Activated T-helper 1 cell treated with anti-CD3 and anti-CD28 coated beads, Interleukin-12 subunit alpha, Interleukin-12 subunit beta, Interleukin-2, Interleukin-4 antibody, amounts not matched to agents 30 ng/mL and 10 ng/mL and 1 ng/mL, durations not matched to agents 14 hours and 24 hours and 36 hours (primary cell): ENCODE measurements at regions not wholly inside any gene's neighbourhood (a gene's known extent, or its start where the extent isn't known, plus 50 kb on each side); places are given as distances from the start of the nearest gene placed in this dataset.

Experiments used
- DNase-seq: peaks from one replicate; pipeline ENCODE4 v3.0.0; 2021; ENCODE audit warnings: low spot score
- H3K27ac Mint-ChIP-seq: one replicate; pipeline ENCODE4 v1.8.0; 2021; ENCODE audit warnings: mild to moderate bottlenecking, mixed read lengths
- H3K27me3 Mint-ChIP-seq: one replicate; pipeline ENCODE4 v1.8.0; 2022; ENCODE audit warnings: mild to moderate bottlenecking, moderate library complexity, mixed read lengths; ENCODE audit not compliant: insufficient read depth
- H3K36me3 Mint-ChIP-seq: one replicate; pipeline ENCODE4 v1.8.0; 2021; ENCODE audit warnings: low read depth, mixed read lengths
- H3K4me1 Mint-ChIP-seq: one replicate; pipeline ENCODE4 v1.8.0; 2021; ENCODE audit warnings: low read depth, mixed read lengths
- H3K4me3 Mint-ChIP-seq: one replicate; pipeline ENCODE4 v1.8.0; 2021; ENCODE audit warnings: mild to moderate bottlenecking, moderate library complexity, mixed read lengths
- H3K9me3 Mint-ChIP-seq: one replicate; pipeline ENCODE4 v1.8.0; 2021; ENCODE audit warnings: mixed read lengths
- intact Hi-C: fragments of 100-400 bp; cut with micrococcal nuclease; formaldehyde crosslinking; loops from one replicate; pipeline ENCODE4 v1.15.1; 2024

DNA sequence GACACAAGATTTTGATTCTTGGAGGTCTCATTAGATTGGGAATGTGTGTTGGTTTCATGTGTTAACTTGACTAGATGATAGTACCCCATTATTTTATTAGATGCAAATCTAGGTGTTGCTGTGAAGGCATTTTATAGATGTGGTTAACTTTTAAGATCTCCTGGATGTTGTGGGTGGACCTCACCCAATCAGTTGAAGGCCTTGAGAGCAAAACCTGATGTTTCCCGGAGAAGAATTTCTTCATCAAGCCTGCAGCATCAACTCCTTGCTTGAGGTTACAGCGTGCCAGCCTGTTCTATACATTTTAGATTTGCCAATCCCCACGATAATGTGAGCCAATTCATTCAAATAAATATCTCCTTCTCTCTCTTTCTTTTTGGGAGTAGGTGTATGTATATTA is 66.8 kb upstream of the EXOC2 start:
- Mint-ChIP-seq H3K27ac (no peak overlapping the region), H3K27me3 (peaks cover 4% of the 10 kb centered on the region), H3K4me3 (no peak overlapping the region), H3K9me3 (no peaks in the 10 kb centered on the region), H3K4me1 (no peaks in the 10 kb centered on the region), H3K36me3 (no peaks in the 10 kb centered on the region)
- intact Hi-C loops: no loop called here
- DNase-seq: no peak

GRCh38 chr6:756224-756623 is 63.3 kb upstream of the EXOC2 start:
- H3K9me3 Mint-ChIP-seq: no peaks in the 10 kb centered on the region
- DNase-seq: no peak
- H3K36me3 Mint-ChIP-seq: no peaks in the 10 kb centered on the region
- H3K27ac Mint-ChIP-seq: no peak overlapping the region
- no peak overlapping the region for H3K4me3 Mint-ChIP-seq
- H3K27me3 Mint-ChIP-seq: no peaks in the 10 kb centered on the region
- H3K4me1 Mint-ChIP-seq: no peaks in the 10 kb centered on the region
- intact Hi-C loops: no loop called here

DNA sequence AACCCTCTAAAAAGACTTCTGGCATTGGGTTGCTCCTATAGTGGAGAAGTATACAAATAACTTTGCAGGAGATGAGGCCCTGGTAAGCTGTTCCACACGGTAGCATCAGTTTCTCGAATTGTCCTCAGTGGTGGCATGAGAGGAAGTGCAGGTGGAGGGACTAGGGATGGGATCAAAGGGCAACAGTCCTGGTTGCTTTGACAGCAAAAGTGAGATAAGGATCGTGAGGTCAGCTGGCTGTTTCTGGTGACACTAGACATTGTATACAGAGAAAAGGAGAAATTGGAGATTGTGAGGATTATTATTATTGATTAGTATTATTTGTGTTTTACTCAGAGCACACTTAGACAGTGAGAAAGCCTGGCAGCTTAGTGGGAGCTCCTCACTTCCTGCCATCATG is 61.3 kb upstream of the EXOC2 start:
- no peak overlapping the region for H3K27ac Mint-ChIP-seq

GRCh38 chr6:753486-753885 is 60.5 kb upstream of the EXOC2 start:
- Mint-ChIP-seq H3K9me3 (no peaks in the 10 kb centered on the region), H3K36me3 (no peaks in the 10 kb centered on the region), H3K4me1 (no peaks in the 10 kb centered on the region), H3K4me3 (no peak overlapping the region), H3K27me3 (peaks cover 5% of the 10 kb centered on the region), H3K27ac (no peak overlapping the region)
- intact Hi-C loops: no loop called here
- no peak for DNase-seq

More for the DNA sequence above, 61.3 kb upstream of the EXOC2 start:
- no peak for DNase-seq
- Mint-ChIP-seq H3K4me1 (no peaks in the 10 kb centered on the region), H3K4me3 (no peak overlapping the region), H3K36me3 (no peaks in the 10 kb centered on the region), H3K27me3 (no peaks in the 10 kb centered on the region), H3K9me3 (no peaks in the 10 kb centered on the region)
- intact Hi-C loops: no loop called here

- Mint-ChIP-seq H3K27ac (no peak overlapping the region), H3K27me3 (peaks cover 6% of the 10 kb centered on the region), H3K36me3 (no peaks in the 10 kb centered on the region), H3K4me1 (no peaks in the 10 kb centered on the region), H3K9me3 (no peaks in the 10 kb centered on the region), H3K4me3 (no peak overlapping the region)
- intact Hi-C loops: no loop called here
- DNase-seq: no peak
These were observed 59.5 kb upstream of the EXOC2 start for GRCh38 chr6:752438-752837.

DNA sequence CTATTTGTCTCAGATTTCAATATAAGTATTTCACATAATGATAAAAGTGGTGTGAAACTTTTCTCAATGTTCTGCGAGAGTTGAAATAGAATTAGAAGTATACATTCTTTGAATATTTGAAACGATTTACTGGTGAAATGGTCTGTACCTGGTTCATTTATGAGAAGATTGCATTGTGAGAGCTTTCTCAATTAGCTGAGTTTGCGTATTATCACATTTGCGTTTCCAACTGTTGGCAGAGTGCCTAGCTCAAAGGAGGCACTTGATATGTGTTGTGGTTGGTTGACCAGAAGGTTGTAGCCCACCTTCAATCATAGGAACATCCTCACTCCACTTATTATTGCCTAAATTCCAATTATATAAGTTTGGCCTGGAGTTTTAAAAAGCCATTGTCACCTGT is 58.8 kb upstream of the EXOC2 start:
- Mint-ChIP-seq H3K27me3 (peaks cover 8% of the 10 kb centered on the region), H3K9me3 (no peaks in the 10 kb centered on the region), H3K27ac (no peak overlapping the region), H3K36me3 (no peaks in the 10 kb centered on the region), H3K4me1 (no peaks in the 10 kb centered on the region), H3K4me3 (no peak overlapping the region)
- intact Hi-C loops: no loop called here
- no peak for DNase-seq

GRCh38 chr6:747921-748320 is 55.0 kb upstream of the EXOC2 start:
- intact Hi-C loops: no loop called here
- peaks cover 15% of the 10 kb centered on the region for H3K27me3 Mint-ChIP-seq
- no peak overlapping the region for H3K27ac Mint-ChIP-seq
- no peaks in the 10 kb centered on the region for H3K36me3 Mint-ChIP-seq
- DNase-seq: no peak
- no peaks in the 10 kb centered on the region for H3K4me1 Mint-ChIP-seq
- H3K4me3 Mint-ChIP-seq: no peak overlapping the region
- no peaks in the 10 kb centered on the region for H3K9me3 Mint-ChIP-seq

GRCh38 chr6:747028-747427 is 54.1 kb upstream of the EXOC2 start:
- Mint-ChIP-seq H3K4me3 (no peak overlapping the region), H3K27ac (no peak overlapping the region), H3K36me3 (no peaks in the 10 kb centered on the region), H3K9me3 (no peaks in the 10 kb centered on the region), H3K27me3 (peaks cover 15% of the 10 kb centered on the region), H3K4me1 (peaks cover under 1% of the 10 kb centered on the region)
- DNase-seq: no peak
- intact Hi-C loops: no loop called here

GRCh38 chr6:744666-745353 is 51.9 kb upstream of the EXOC2 start:
- Mint-ChIP-seq H3K27me3 (peaks cover 15% of the 10 kb centered on the region), H3K4me3 (no peak overlapping the region), H3K9me3 (no peaks in the 10 kb centered on the region), H3K4me1 (peaks cover 7% of the 10 kb centered on the region), H3K36me3 (no peaks in the 10 kb centered on the region), H3K27ac (no peak overlapping the region)
- intact Hi-C loops: no loop called here
- DNase-seq: no peak

- H3K4me3 Mint-ChIP-seq: no peak overlapping the region
- H3K27me3 Mint-ChIP-seq: peaks cover 14% of the 10 kb centered on the region
- H3K36me3 Mint-ChIP-seq: no peaks in the 10 kb centered on the region
- intact Hi-C loops: no loop called here
- no peak overlapping the region for H3K27ac Mint-ChIP-seq
- peaks cover 7% of the 10 kb centered on the region for H3K4me1 Mint-ChIP-seq
- DNase-seq: no peak
- no peaks in the 10 kb centered on the region for H3K9me3 Mint-ChIP-seq
These were observed 50.6 kb upstream of the EXOC2 start for GRCh38 chr6:743320-744096.
